Smooth muscle cell (in vitro differentiated cells): ENCODE measurements at regions not wholly inside any gene's neighbourhood (a gene's known extent, or its start where the extent isn't known, plus 50 kb on each side); places are given as distances from the start of the nearest gene placed in this dataset.

Source experiments
- DNase-seq: peaks from one replicate; lab custom pipeline; 2025; ENCODE audit not compliant: unreplicated experiment; lab: John Stamatoyannopoulos, UW
- H2AFZ ChIP-seq: fragments of 200-600 bp; sonication (generic); 2 replicates; pipeline ENCODE4 v1.6.0; 2016; ENCODE audit warnings: antibody characterized with exemption, low read depth, mild to moderate bottlenecking
- H3F3A ChIP-seq: fragments of 200-600 bp; sonication (generic); 2 replicates; pipeline ENCODE4 v1.6.0; 2017; ENCODE audit warnings: antibody characterized with exemption, low read depth
- H3K27ac ChIP-seq: fragments of 200-600 bp; sonication (generic); 2 replicates; pipeline ENCODE4 v1.5.1; 2016; ENCODE audit warnings: low read depth, mild to moderate bottlenecking
- H3K27me3 ChIP-seq: fragments of 200-600 bp; sonication (generic); 2 replicates; pipeline ENCODE4 v1.6.1; 2016; ENCODE audit warnings: low read depth, mild to moderate bottlenecking
- H3K36me3 ChIP-seq: fragments of 200-600 bp; sonication (generic); 2 replicates; pipeline ENCODE4 v1.5.1; 2016; ENCODE audit warnings: low read depth
- H3K4me1 ChIP-seq: fragments of 200-600 bp; sonication (generic); 2 replicates; pipeline ENCODE4 v1.5.1; 2016; ENCODE audit warnings: low read depth
- H3K4me2 ChIP-seq: fragments of 200-600 bp; sonication (generic); 2 replicates; pipeline ENCODE4 v1.6.0; 2016; ENCODE audit warnings: mild to moderate bottlenecking
- H3K4me3 ChIP-seq: fragments of 200-600 bp; sonication (generic); 2 replicates; pipeline ENCODE4 v1.5.1; 2016; ENCODE audit warnings: mild to moderate bottlenecking
- H3K79me2 ChIP-seq: fragments of 200-600 bp; sonication (generic); 2 replicates; pipeline ENCODE4 v1.6.0; 2016; ENCODE audit warnings: low read depth, mild to moderate bottlenecking
- H3K9ac ChIP-seq: fragments of 200-600 bp; sonication (generic); 2 replicates; pipeline ENCODE4 v1.6.0; 2016; ENCODE audit warnings: low read depth
- H3K9me3 ChIP-seq: fragments of 200-600 bp; sonication (generic); replicated peaks from 2 replicates; pipeline ENCODE4 v1.5.1; 2016; ENCODE audit warnings: low read depth
- H4K20me1 ChIP-seq: fragments of 200-600 bp; sonication (generic); 2 replicates; pipeline ENCODE4 v1.6.0; 2016; ENCODE audit warnings: low read depth
- WGBS: methylation state at CpG from one replicate; pipeline ENCODE4 v1.1.7; 2016; ENCODE audit warnings: low lambda C conversion rate; 5-methylcytosine and 5-hydroxymethylcytosine counted together
- TF ChIP-seq, protein P1 (sequence below): fragments of 200-600 bp; sonication (generic); IDR thresholded peaks from 2 replicates; pipeline ENCODE4 v1.5.1; 2017; ENCODE audit warnings: borderline replicate concordance, mild to moderate bottlenecking, antibody characterized with exemption; ENCODE audit not compliant: insufficient read depth, poor library complexity, severe bottlenecking

DNA sequence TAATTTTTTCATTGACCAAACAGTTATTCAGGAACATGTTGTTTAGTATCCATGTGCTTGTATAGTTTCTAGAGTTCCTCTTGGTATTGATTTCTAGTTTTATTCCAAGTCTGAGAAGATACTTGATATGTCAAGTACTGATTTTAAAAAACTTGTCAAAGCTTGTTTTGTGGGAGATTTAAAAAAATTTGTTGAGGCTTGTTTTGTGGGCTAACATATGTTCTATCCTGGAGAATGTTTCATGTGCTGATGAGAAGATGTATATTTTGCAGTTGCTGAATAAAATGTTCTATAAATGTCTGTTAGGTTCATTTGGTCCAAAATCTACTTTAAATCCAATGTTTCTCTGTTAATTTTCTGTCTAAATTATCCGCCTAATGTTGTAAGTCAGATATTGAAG lies 1065.1 kb upstream of the WWC1 start:
- WGBS: 90% methylated on average over 1 of the region's 1 CpG
- Histone ChIP-seq H4K20me1 (no peaks in the 10 kb centered on the region), H3K4me3 (no peak overlapping the region), H3F3A (no peaks in the 10 kb centered on the region), H3K9me3 (peaks cover 7% of the 10 kb centered on the region), H3K4me1 (no peaks in the 10 kb centered on the region), H3K27me3 (no peaks in the 10 kb centered on the region), H3K9ac (no peak overlapping the region), H3K36me3 (no peaks in the 10 kb centered on the region), H2AFZ (no peak overlapping the region), H3K4me2 (no peak overlapping the region), H3K79me2 (no peaks in the 10 kb centered on the region), H3K27ac (no peak overlapping the region)
- no peak for DNase-seq
- TF ChIP-seq, protein P1, sequence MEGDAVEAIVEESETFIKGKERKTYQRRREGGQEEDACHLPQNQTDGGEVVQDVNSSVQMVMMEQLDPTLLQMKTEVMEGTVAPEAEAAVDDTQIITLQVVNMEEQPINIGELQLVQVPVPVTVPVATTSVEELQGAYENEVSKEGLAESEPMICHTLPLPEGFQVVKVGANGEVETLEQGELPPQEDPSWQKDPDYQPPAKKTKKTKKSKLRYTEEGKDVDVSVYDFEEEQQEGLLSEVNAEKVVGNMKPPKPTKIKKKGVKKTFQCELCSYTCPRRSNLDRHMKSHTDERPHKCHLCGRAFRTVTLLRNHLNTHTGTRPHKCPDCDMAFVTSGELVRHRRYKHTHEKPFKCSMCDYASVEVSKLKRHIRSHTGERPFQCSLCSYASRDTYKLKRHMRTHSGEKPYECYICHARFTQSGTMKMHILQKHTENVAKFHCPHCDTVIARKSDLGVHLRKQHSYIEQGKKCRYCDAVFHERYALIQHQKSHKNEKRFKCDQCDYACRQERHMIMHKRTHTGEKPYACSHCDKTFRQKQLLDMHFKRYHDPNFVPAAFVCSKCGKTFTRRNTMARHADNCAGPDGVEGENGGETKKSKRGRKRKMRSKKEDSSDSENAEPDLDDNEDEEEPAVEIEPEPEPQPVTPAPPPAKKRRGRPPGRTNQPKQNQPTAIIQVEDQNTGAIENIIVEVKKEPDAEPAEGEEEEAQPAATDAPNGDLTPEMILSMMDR: no peak

DNA sequence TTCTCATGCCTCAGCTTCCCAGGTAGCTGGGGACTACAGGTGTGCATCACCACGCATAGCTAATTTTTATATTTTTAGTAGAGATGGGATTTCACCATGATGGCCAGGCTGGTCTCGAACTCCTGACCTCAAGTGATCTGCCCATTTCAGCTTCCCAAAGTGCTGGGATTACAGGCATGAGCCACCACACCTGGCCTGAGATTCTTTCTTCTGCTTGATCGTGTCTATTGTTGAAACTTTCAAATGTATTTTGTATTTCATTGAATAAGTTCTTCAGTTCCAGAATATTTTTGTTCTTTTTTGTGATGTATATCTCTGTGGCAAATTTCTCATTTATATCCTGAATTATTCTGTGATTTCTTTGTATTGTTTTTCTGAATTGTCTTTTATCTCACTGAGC lies 1063.3 kb upstream of the WWC1 start:
- Histone ChIP-seq H3K36me3 (no peaks in the 10 kb centered on the region), H3F3A (no peaks in the 10 kb centered on the region), H3K9ac (no peak overlapping the region), H3K4me2 (no peak overlapping the region), H4K20me1 (no peaks in the 10 kb centered on the region), H3K27me3 (no peaks in the 10 kb centered on the region), H3K79me2 (no peaks in the 10 kb centered on the region), H3K4me3 (no peak overlapping the region), H3K9me3 (peaks cover 7% of the 10 kb centered on the region), H3K27ac (no peak overlapping the region), H2AFZ (no peak overlapping the region), H3K4me1 (no peaks in the 10 kb centered on the region)
- DNase-seq: no peak
- 98% methylated on average over 3 of the region's 3 CpGs for WGBS
- TF ChIP-seq, protein P1: no peak

DNA sequence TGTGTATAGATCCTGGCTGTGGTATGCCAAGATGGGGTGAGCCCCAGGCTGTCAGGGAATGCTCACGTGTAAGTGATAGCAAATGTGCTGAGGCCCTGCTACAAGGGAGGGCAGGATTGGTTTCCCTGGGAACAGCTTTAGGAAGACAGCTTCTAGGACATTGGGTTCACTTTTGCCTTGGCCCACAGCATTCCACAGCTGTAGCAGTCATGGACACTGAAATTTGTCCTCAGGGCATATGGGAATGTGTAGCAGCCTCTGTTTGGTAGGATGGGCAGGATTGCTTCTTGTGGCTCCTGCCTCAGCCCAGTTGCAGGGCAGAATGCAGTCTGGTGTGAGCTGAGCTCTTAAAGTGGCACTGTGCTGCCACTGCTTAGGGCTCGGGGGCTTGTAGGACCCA lies 1061.7 kb upstream of the WWC1 start:
- Histone ChIP-seq H3K4me2 (no peak overlapping the region), H2AFZ (no peak overlapping the region), H4K20me1 (no peaks in the 10 kb centered on the region), H3K4me3 (no peak overlapping the region), H3K79me2 (no peaks in the 10 kb centered on the region), H3F3A (no peaks in the 10 kb centered on the region), H3K27ac (no peak overlapping the region), H3K9ac (no peak overlapping the region), H3K4me1 (no peaks in the 10 kb centered on the region), H3K36me3 (no peaks in the 10 kb centered on the region), H3K27me3 (no peaks in the 10 kb centered on the region), H3K9me3 (peaks cover 7% of the 10 kb centered on the region)
- 87% methylated on average over 2 of the region's 2 CpGs for WGBS
- no peak for DNase-seq
- TF ChIP-seq, protein P1: no peak

DNA sequence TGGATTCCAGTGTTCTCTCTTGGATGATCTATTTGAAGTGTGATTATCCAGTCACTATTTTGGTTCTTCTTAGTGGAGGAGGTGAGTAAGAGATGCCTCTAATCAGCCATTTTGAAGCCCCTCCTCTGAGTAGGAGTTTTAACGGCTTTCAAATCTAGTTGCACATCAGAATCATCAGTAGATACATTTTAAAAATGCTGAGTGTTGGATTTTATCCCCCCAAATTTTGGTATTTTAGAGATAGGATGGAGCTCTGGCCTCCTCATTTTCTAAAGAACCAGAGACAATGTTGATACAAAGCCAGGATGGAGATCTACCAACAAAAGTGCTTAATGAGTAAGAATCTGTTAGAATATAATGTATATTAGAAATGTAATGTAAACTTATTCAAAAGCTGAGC lies 1061.0 kb upstream of the WWC1 start:
- no peak overlapping the region for H3K9ac ChIP-seq
- H3K36me3 ChIP-seq: no peaks in the 10 kb centered on the region
- H3K4me2 ChIP-seq: no peak overlapping the region
- DNase-seq: no peak
- no peaks in the 10 kb centered on the region for H3F3A ChIP-seq
- peaks cover 7% of the 10 kb centered on the region for H3K9me3 ChIP-seq
- TF ChIP-seq, protein P1: no peak
- no peak overlapping the region for H2AFZ ChIP-seq
- H3K27ac ChIP-seq: no peak overlapping the region
- WGBS: 97% methylated on average over 1 of the region's 1 CpG
- H3K4me3 ChIP-seq: no peak overlapping the region
- no peaks in the 10 kb centered on the region for H3K27me3 ChIP-seq
- no peaks in the 10 kb centered on the region for H3K79me2 ChIP-seq
- H4K20me1 ChIP-seq: no peaks in the 10 kb centered on the region
- no peaks in the 10 kb centered on the region for H3K4me1 ChIP-seq
